ENCODE measurements at regions not wholly inside any gene's neighbourhood (a gene's known extent, or its start where the extent isn't known, plus 50 kb on each side); places are given as distances from the start of the nearest gene placed in this dataset.

DNA sequence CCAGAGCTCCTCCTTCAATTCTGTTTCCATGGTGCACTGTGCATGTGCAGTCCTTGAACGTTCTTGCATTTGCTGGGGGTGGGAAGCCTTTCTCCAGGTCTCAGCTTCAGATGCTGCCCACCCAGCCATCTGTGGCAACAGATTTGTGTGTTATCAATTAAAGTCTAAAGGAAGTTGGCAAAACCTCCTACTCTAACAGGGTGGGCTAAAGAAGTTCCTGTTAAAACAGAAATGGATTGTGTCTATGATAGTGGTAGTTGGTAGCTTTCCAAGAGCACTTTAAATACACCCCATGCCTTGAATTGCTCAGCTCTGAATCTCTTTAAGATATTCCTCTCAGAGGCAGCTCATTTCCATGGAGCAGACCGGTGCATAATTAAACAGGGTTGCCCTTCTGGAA, 488.0 kb upstream of the SUCLG2 start:
- TF ChIP-seq Cebpa-rat (IDR thresholded peaks at IDR 0.05), result no peak
- Histone ChIP-seq H3K27me3 (no peaks in the 10 kb centered on the region), H3K27ac (no peak overlapping the region), H3K4me1 (no peaks in the 10 kb centered on the region), H3K36me3 (no peaks in the 10 kb centered on the region), H3K9me3 (no peaks in the 10 kb centered on the region), H4K20me1 (no peaks in the 10 kb centered on the region), H3K4me2 (no peak overlapping the region), H3K9ac (no peak overlapping the region), H3K4me3 (no peak overlapping the region)

DNA sequence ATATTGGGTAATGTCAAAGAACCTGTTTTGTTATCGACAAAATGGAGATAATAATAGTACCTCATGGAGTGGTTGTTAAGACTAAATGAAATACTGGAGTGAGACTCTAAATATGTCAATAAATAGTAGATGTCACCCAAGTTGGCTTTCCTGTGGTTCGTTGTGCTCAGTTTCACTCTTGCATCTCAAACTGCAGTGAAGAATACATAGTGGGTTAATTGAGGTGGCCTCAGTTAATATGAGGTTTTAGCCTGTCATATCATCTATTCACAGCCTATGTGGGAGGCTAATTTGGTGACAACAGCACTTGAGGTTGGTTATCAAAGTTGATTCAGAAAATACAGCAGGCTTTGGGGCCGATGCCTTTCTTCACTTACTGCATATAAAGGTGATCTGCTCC, 485.5 kb upstream of the SUCLG2 start:
- Histone ChIP-seq H3K9ac (no peak overlapping the region), H3K27ac (no peak overlapping the region), H3K9me3 (no peaks in the 10 kb centered on the region), H3K4me1 (no peaks in the 10 kb centered on the region), H4K20me1 (no peaks in the 10 kb centered on the region), H3K4me3 (no peak overlapping the region), H3K27me3 (no peaks in the 10 kb centered on the region), H3K4me2 (no peak overlapping the region), H3K36me3 (no peaks in the 10 kb centered on the region)
- no peak for TF ChIP-seq Cebpa-rat (IDR thresholded peaks at IDR 0.05)

DNA sequence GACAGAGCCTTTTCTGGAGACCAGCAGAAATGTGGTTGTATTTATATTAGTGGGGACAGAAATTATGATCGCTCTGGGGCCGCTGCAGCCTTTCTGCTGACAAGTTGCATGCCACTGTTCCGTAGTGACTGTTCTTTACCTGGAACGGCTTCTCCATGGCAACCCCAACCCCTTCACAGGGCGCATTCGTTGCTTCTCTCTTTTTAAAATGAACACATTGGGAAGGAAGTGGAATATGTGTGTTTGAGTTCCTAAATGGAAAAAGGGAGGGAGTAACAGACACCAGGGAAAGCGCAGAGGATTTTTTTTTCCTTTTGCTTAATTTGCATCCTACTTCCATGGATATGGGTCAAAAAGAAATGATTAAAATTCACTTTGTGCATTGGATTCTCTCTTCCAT, 482.0 kb upstream of the SUCLG2 start:
- Histone ChIP-seq H3K4me2 (no peak overlapping the region), H3K4me1 (peaks cover 2% of the 10 kb centered on the region), H3K27ac (no peak overlapping the region), H3K27me3 (no peaks in the 10 kb centered on the region), H3K9ac (no peak overlapping the region), H3K4me3 (no peak overlapping the region), H4K20me1 (no peaks in the 10 kb centered on the region), H3K9me3 (peaks cover 4% of the 10 kb centered on the region; the same call in 1 of the 2 replicates), H3K36me3 (no peaks in the 10 kb centered on the region)
- TF ChIP-seq Cebpa-rat (IDR thresholded peaks at IDR 0.05), result no peak

- no peak for TF ChIP-seq Cebpa-rat (IDR thresholded peaks at IDR 0.05)
- Histone ChIP-seq H3K27ac (no peak overlapping the region), H4K20me1 (no peaks in the 10 kb centered on the region), H3K4me2 (no peak overlapping the region), H3K4me3 (no peak overlapping the region), H3K36me3 (no peaks in the 10 kb centered on the region), H3K4me1 (peaks cover 7% of the 10 kb centered on the region), H3K27me3 (no peaks in the 10 kb centered on the region), H3K9me3 (peaks cover 4% of the 10 kb centered on the region; the same call in 1 of the 2 replicates), H3K9ac (no peak overlapping the region)
Observed at GRCh38 chr3:68135067-68135466, 480.7 kb upstream of the SUCLG2 start.

DNA sequence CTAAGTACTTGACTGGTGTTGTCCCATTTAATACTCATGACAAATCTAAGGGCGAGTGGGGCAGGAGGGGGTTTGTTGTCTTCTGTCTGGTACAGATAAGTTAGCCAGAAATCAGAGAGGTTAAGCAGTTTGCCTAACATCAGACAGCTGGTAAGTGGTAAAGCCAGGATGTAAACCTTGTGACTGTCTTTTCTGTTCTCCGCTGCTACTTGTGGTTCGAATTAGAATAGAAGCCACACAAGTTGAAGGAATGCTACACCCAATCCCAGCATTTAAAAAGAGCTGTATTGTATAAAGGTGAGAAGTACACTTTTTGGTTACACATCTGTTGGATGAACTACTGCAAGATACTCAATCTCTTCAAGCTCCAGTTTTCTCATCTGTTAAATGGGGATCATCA, 474.7 kb upstream of the SUCLG2 start:
- no peak overlapping the region for H3K4me2 ChIP-seq
- H3K4me1 ChIP-seq, result peaks cover 7% of the 10 kb centered on the region
- no peak overlapping the region for H3K4me3 ChIP-seq
- no peaks in the 10 kb centered on the region for H3K36me3 ChIP-seq
- H3K9ac ChIP-seq, result no peak overlapping the region
- H3K9me3 ChIP-seq, result peaks cover 4% of the 10 kb centered on the region; the same call in 1 of the 2 replicates
- TF ChIP-seq Cebpa-rat (IDR thresholded peaks at IDR 0.05), result no peak
- H3K27ac ChIP-seq, result no peak overlapping the region
- no peaks in the 10 kb centered on the region for H3K27me3 ChIP-seq
- H4K20me1 ChIP-seq, result no peaks in the 10 kb centered on the region

DNA sequence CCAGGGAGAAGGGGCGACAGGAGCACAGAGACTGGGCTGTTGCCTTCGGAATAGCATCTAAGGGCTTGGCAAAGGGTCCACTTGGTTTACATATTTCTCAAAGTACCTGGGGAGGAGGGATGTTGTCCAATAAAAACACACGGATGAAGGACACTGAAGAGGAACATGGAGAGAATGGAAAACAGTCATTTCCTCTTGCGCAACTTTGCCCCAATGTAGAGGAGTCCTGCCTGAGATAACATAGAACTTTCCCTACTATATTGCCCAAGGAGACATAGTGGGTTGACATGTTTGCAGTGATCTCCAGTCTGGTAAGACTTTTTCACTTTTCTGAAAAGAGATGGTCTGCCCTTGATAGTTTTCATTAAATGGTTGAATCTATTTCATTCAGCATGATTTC, 468.8 kb upstream of the SUCLG2 start:
- H3K4me2 ChIP-seq, result no peak overlapping the region
- no peak overlapping the region for H3K4me3 ChIP-seq
- peak; percentile 60; the same call in 1 of the 2 replicates for TF ChIP-seq Cebpa-rat (IDR thresholded peaks at IDR 0.05)
- no peak overlapping the region for H3K27ac ChIP-seq
- no peaks in the 10 kb centered on the region for H3K9me3 ChIP-seq
- H3K4me1 ChIP-seq, result no peaks in the 10 kb centered on the region
- no peaks in the 10 kb centered on the region for H3K27me3 ChIP-seq
- H3K36me3 ChIP-seq, result no peaks in the 10 kb centered on the region
- H3K9ac ChIP-seq, result no peak overlapping the region
- H4K20me1 ChIP-seq, result no peaks in the 10 kb centered on the region

DNA sequence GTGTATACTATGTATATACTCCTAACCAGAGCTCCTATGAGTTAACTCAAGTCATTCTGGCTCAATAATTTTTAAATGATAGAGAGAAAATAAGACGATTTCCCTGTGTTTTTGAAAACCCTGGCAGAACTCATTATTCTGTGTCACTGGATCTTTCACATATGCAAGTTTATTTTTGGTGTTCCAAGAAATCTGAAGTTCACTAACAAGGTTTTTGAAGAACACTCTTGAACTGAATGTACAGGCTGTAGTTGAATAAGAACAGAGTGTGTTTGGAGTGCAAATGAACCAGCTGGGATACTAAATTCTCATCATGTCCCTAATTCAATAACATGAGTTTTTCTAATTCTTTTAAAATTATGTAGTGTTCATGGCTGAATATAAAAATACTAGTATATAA, 466.9 kb upstream of the SUCLG2 start:
- Histone ChIP-seq H3K27me3 (no peaks in the 10 kb centered on the region), H3K4me2 (no peak overlapping the region), H3K27ac (no peak overlapping the region), H3K9ac (no peak overlapping the region), H3K36me3 (no peaks in the 10 kb centered on the region), H3K9me3 (no peaks in the 10 kb centered on the region), H3K4me1 (no peaks in the 10 kb centered on the region), H3K4me3 (no peak overlapping the region), H4K20me1 (no peaks in the 10 kb centered on the region)
- TF ChIP-seq Cebpa-rat (IDR thresholded peaks at IDR 0.05), result no peak

GRCh38 chr3:68116580-68116979, 462.2 kb upstream of the SUCLG2 start:
- Histone ChIP-seq H3K9ac (no peak overlapping the region), H3K27me3 (no peaks in the 10 kb centered on the region), H3K4me2 (no peak overlapping the region), H3K4me1 (no peaks in the 10 kb centered on the region), H3K36me3 (no peaks in the 10 kb centered on the region), H4K20me1 (no peaks in the 10 kb centered on the region), H3K4me3 (no peak overlapping the region), H3K27ac (no peak overlapping the region), H3K9me3 (no peaks in the 10 kb centered on the region)
- TF ChIP-seq Cebpa-rat (IDR thresholded peaks at IDR 0.05), result no peak

- Histone ChIP-seq H3K9me3 (no peaks in the 10 kb centered on the region), H3K4me3 (no peak overlapping the region), H3K9ac (no peak overlapping the region), H3K4me2 (no peak overlapping the region), H3K27me3 (no peaks in the 10 kb centered on the region), H3K36me3 (no peaks in the 10 kb centered on the region), H3K4me1 (0 out of 2 replicates have a peak, but pooled peaks cover 6% of the 10 kb centered on the region), H4K20me1 (no peaks in the 10 kb centered on the region), H3K27ac (no peak overlapping the region)
- TF ChIP-seq Cebpa-rat (IDR thresholded peaks at IDR 0.05), result no peak
Observed at GRCh38 chr3:68103811-68104210, 449.4 kb upstream of the SUCLG2 start.

DNA sequence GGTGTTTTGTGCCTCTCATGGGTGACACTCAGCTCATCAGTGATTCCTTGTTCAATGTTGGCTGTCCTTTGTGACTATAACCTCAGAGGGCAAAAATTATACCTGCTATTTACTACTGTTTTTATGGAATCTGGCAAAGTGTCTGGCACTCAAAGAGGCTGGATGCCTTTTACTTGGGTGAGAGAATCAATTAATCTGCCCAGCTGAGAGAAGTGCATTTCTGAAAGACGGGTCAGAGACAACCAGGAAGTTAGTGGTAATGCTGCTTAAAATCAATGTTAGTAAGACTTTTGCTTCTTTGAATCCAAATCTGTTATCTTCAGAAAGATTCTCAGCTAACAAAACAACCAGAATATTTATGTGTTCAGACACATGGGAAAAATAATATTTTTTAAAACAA, 436.2 kb upstream of the SUCLG2 start:
- Histone ChIP-seq H3K27me3 (no peaks in the 10 kb centered on the region), H3K4me2 (0 out of 2 replicates have a peak overlapping the region, but pooled peaks have one; percentile 5), H3K4me1 (peaks cover 18% of the 10 kb centered on the region), H3K9me3 (no peaks in the 10 kb centered on the region), H4K20me1 (no peaks in the 10 kb centered on the region), H3K27ac (no peak overlapping the region), H3K36me3 (no peaks in the 10 kb centered on the region), H3K4me3 (no peak overlapping the region), H3K9ac (no peak overlapping the region)
- no peak for TF ChIP-seq Cebpa-rat (IDR thresholded peaks at IDR 0.05)

- Histone ChIP-seq H3K4me3 (no peak overlapping the region), H3K4me1 (peaks cover 18% of the 10 kb centered on the region), H4K20me1 (no peaks in the 10 kb centered on the region), H3K27ac (no peak overlapping the region), H3K27me3 (no peaks in the 10 kb centered on the region), H3K4me2 (no peak overlapping the region), H3K9ac (no peak overlapping the region), H3K36me3 (no peaks in the 10 kb centered on the region), H3K9me3 (no peaks in the 10 kb centered on the region)
- TF ChIP-seq Cebpa-rat (IDR thresholded peaks at IDR 0.05), result no peak
Observed at GRCh38 chr3:68089572-68090011, 435.2 kb upstream of the SUCLG2 start.

All from BLaER1 (cell line).